Ishikawa (cell line): ENCODE measurements at regions not wholly inside any gene's neighbourhood (a gene's known extent, or its start where the extent isn't known, plus 50 kb on each side); places are given as distances from the start of the nearest gene placed in this dataset.

Source experiments
- CREB1 ChIP-seq: IDR thresholded peaks from 2 replicates; pipeline ENCODE4 v1.6.1; 2012; ENCODE audit warnings: low read depth
- EGR1 ChIP-seq: IDR thresholded peaks from 2 replicates; pipeline ENCODE4 v1.6.1; 2012
- EP300 ChIP-seq: IDR thresholded peaks from 2 replicates; pipeline ENCODE4 v1.6.1; 2012; ENCODE audit warnings: borderline replicate concordance
- FOXM1 ChIP-seq: IDR thresholded peaks from 2 replicates; pipeline ENCODE4 v1.6.1; 2012; ENCODE audit warnings: low read depth, borderline replicate concordance
- NFIC ChIP-seq: IDR thresholded peaks from 2 replicates; pipeline ENCODE4 v1.6.1; 2012
- RAD21 ChIP-seq: IDR thresholded peaks from 2 replicates; pipeline ENCODE4 v1.6.1; 2012; ENCODE audit warnings: low read depth
- TCF12 ChIP-seq: IDR thresholded peaks from 2 replicates; pipeline ENCODE4 v1.6.1; 2012; ENCODE audit warnings: low read depth
- YY1 ChIP-seq: IDR thresholded peaks from 2 replicates; pipeline ENCODE4 v1.6.1; 2012; ENCODE audit warnings: low read depth
- TF ChIP-seq, protein P1 (sequence below): IDR thresholded peaks from 2 replicates; pipeline ENCODE4 v1.6.1; 2012
- TF ChIP-seq, protein P2 (sequence below): IDR thresholded peaks from 2 replicates; pipeline ENCODE4 v1.6.1; 2012

- TF ChIP-seq RAD21: no peak
- no peak for TF ChIP-seq CREB1
- no peak for TF ChIP-seq YY1
- no peak for TF ChIP-seq EP300
- no peak for TF ChIP-seq FOXM1
- no peak for TF ChIP-seq EGR1
- TF ChIP-seq, protein P1, sequence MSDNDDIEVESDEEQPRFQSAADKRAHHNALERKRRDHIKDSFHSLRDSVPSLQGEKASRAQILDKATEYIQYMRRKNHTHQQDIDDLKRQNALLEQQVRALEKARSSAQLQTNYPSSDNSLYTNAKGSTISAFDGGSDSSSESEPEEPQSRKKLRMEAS: no peak
- TF ChIP-seq, protein P2, sequence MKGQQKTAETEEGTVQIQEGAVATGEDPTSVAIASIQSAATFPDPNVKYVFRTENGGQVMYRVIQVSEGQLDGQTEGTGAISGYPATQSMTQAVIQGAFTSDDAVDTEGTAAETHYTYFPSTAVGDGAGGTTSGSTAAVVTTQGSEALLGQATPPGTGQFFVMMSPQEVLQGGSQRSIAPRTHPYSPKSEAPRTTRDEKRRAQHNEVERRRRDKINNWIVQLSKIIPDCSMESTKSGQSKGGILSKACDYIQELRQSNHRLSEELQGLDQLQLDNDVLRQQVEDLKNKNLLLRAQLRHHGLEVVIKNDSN: no peak
- TF ChIP-seq NFIC: no peak
- TF ChIP-seq TCF12: no peak
Measured at GRCh38 chr9:38212016-38212415, 143.0 kb upstream of the SHB start.
